Neural cell (in vitro differentiated cells): ENCODE measurements at regions not wholly inside any gene's neighbourhood (a gene's known extent, or its start where the extent isn't known, plus 50 kb on each side); places are given as distances from the start of the nearest gene placed in this dataset.

Source experiments
- H2AFZ ChIP-seq: fragments of 200-600, 300-800 bp; sonication (generic), shearing (Covaris generic); 2 replicates; pipeline ENCODE4 v1.6.0; 2014; ENCODE audit warnings: low read depth, mild to moderate bottlenecking, antibody characterized with exemption, low read length, moderate library complexity
- H3F3A ChIP-seq: fragments of 200-600 bp; shearing (Covaris generic); 2 replicates; pipeline ENCODE4 v1.6.1; 2016; ENCODE audit warnings: mild to moderate bottlenecking, moderate library complexity, mixed read lengths, antibody characterized with exemption, low read length; ENCODE audit not compliant: insufficient read depth, poor library complexity, severe bottlenecking
- H3K27ac ChIP-seq: fragments of 200-600, 300-800 bp; sonication (generic), shearing (Covaris generic); 2 replicates; pipeline ENCODE4 v1.5.1; 2014; ENCODE audit warnings: mild to moderate bottlenecking, low read length, moderate library complexity
- H3K27me3 ChIP-seq: fragments of 300-800, 200-600 bp; sonication (generic), shearing (Covaris generic); 2 replicates; pipeline ENCODE4 v1.6.0; 2014; ENCODE audit warnings: mild to moderate bottlenecking, low read depth, low read length, moderate library complexity; ENCODE audit not compliant: insufficient read depth
- H3K36me3 ChIP-seq: fragments of 300-800, 200-600 bp; sonication (generic), shearing (Covaris generic); 2 replicates; pipeline ENCODE4 v1.5.1; 2014; ENCODE audit warnings: mild to moderate bottlenecking, antibody characterized with exemption, low read length, moderate library complexity; ENCODE audit not compliant: insufficient read depth
- H3K4me2 ChIP-seq: fragments of 300-800, 200-600 bp; sonication (generic), shearing (Covaris generic); 2 replicates; pipeline ENCODE4 v1.6.0; 2014; ENCODE audit warnings: mild to moderate bottlenecking, low read length
- H3K4me3 ChIP-seq: fragments of 300-800, 200-600 bp; sonication (generic), shearing (Covaris generic); 2 replicates; pipeline ENCODE4 v1.5.1; 2014; ENCODE audit warnings: mild to moderate bottlenecking, low read length, moderate library complexity
- H3K79me2 ChIP-seq: fragments of 200-600 bp; shearing (Covaris generic); replicated peaks from 2 replicates; pipeline ENCODE4 v1.6.0; 2014; ENCODE audit warnings: mild to moderate bottlenecking, low read length, moderate library complexity; ENCODE audit not compliant: insufficient read depth
- H3K9ac ChIP-seq: fragments of 300-800, 200-600 bp; sonication (generic), shearing (Covaris generic); 2 replicates; pipeline ENCODE4 v1.6.1; 2016; ENCODE audit warnings: mild to moderate bottlenecking, low read length, mixed read lengths
- H3K9me2 ChIP-seq: fragments of 200-600 bp; shearing (Covaris generic); 2 replicates; pipeline ENCODE4 v1.6.1; 2016; ENCODE audit warnings: mild to moderate bottlenecking, low read length, mixed read lengths; ENCODE audit not compliant: insufficient read depth
- H3K9me3 ChIP-seq: fragments of 200-600, 300-800 bp; sonication (generic), shearing (Covaris generic); 2 replicates; pipeline ENCODE4 v1.6.1; 2016; ENCODE audit warnings: mild to moderate bottlenecking, mixed run types, low read length, moderate library complexity, mixed read lengths
- H4K20me1 ChIP-seq: fragments of 200-600 bp; shearing (Covaris generic); 2 replicates; pipeline ENCODE4 v1.6.1; 2016; ENCODE audit warnings: mild to moderate bottlenecking, mixed run types; ENCODE audit not compliant: insufficient read depth
- EP300 ChIP-seq: fragments of 450-650 bp; conservative IDR thresholded peaks from 2 replicates; pipeline ENCODE4 v1.6.1; 2014; ENCODE audit warnings: antibody characterized with exemption, mild to moderate bottlenecking, moderate library complexity; ENCODE audit not compliant: poor library complexity, severe bottlenecking
- EZH2 ChIP-seq: fragments of 200-600, 300-800 bp; shearing (Covaris generic), sonication (generic); IDR thresholded peaks from 2 replicates; pipeline ENCODE4 v1.6.1; 2014; ENCODE audit warnings: antibody characterized with exemption, low read length, borderline replicate concordance, mild to moderate bottlenecking; ENCODE audit not compliant: insufficient read depth, poor library complexity, severe bottlenecking
- MXI1 ChIP-seq: fragments of 450-650 bp; conservative IDR thresholded peaks from 2 replicates; pipeline ENCODE4 v1.6.1; 2014; ENCODE audit warnings: antibody characterized with exemption, mild to moderate bottlenecking; ENCODE audit not compliant: poor library complexity, severe bottlenecking
- POLR2AphosphoS5 ChIP-seq: IDR thresholded peaks from 2 replicates; pipeline ENCODE4 v1.6.1; 2012
- RAD21 ChIP-seq: fragments of 450-650 bp; conservative IDR thresholded peaks from 2 replicates; pipeline ENCODE4 v1.6.1; 2014; ENCODE audit warnings: antibody characterized with exemption, mild to moderate bottlenecking, moderate library complexity
- SMC3 ChIP-seq: fragments of 450-650 bp; conservative IDR thresholded peaks from 2 replicates; pipeline ENCODE4 v1.6.1; 2014; ENCODE audit warnings: antibody characterized with exemption, mild to moderate bottlenecking, moderate library complexity; ENCODE audit not compliant: poor library complexity
- TAF1 ChIP-seq: IDR thresholded peaks from 2 replicates; pipeline ENCODE4 v1.6.1; 2012; ENCODE audit warnings: low read depth
- TF ChIP-seq, protein P1 (sequence below): IDR thresholded peaks from 2 replicates; pipeline ENCODE4 v1.6.1; 2012; ENCODE audit warnings: borderline replicate concordance
- TF ChIP-seq, protein P2 (sequence below): fragments of 450-650 bp; IDR thresholded peaks from 2 replicates; pipeline ENCODE4 v1.5.1; 2014; ENCODE audit warnings: antibody characterized with exemption, mild to moderate bottlenecking, moderate library complexity; ENCODE audit not compliant: poor library complexity, severe bottlenecking

DNA sequence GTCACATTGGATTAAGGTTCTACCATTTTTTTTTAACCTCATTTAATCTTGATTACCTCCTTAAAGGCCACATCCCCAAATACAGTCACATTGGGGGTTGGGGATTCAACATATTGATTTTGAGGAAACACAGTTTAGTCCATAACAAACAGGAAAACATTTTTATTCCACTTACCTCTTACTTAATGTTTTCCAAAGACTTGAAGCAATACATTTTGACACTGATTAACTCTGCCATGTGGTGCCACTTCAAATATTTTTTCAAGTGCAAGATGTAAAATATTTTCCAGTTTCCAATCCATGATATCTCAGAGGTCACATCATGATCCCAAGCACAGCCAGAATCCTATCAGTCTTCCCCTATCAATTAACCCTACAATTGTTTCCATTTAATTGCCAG, 548.0 kb downstream of the CSNK1G3 start:
- Histone ChIP-seq H3K9ac (no peak overlapping the region), H3K9me2 (no peaks in the 10 kb centered on the region), H3K27me3 (no peaks in the 10 kb centered on the region), H3K4me3 (no peak overlapping the region), H3K79me2 (no peaks in the 10 kb centered on the region), H3F3A (no peaks in the 10 kb centered on the region), H3K9me3 (no peaks in the 10 kb centered on the region), H4K20me1 (no peaks in the 10 kb centered on the region), H3K27ac (no peak overlapping the region), H2AFZ (no peak overlapping the region), H3K4me2 (no peak overlapping the region), H3K36me3 (no peaks in the 10 kb centered on the region)
- TF ChIP-seq MXI1 (no peak), TAF1 (no peak), EZH2 (no peak), SMC3 (no peak), RAD21 (no peak), EP300 (no peak), POLR2AphosphoS5 (no peak)
- TF ChIP-seq, protein P1, sequence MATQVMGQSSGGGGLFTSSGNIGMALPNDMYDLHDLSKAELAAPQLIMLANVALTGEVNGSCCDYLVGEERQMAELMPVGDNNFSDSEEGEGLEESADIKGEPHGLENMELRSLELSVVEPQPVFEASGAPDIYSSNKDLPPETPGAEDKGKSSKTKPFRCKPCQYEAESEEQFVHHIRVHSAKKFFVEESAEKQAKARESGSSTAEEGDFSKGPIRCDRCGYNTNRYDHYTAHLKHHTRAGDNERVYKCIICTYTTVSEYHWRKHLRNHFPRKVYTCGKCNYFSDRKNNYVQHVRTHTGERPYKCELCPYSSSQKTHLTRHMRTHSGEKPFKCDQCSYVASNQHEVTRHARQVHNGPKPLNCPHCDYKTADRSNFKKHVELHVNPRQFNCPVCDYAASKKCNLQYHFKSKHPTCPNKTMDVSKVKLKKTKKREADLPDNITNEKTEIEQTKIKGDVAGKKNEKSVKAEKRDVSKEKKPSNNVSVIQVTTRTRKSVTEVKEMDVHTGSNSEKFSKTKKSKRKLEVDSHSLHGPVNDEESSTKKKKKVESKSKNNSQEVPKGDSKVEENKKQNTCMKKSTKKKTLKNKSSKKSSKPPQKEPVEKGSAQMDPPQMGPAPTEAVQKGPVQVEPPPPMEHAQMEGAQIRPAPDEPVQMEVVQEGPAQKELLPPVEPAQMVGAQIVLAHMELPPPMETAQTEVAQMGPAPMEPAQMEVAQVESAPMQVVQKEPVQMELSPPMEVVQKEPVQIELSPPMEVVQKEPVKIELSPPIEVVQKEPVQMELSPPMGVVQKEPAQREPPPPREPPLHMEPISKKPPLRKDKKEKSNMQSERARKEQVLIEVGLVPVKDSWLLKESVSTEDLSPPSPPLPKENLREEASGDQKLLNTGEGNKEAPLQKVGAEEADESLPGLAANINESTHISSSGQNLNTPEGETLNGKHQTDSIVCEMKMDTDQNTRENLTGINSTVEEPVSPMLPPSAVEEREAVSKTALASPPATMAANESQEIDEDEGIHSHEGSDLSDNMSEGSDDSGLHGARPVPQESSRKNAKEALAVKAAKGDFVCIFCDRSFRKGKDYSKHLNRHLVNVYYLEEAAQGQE, result no peak
- TF ChIP-seq, protein P2, sequence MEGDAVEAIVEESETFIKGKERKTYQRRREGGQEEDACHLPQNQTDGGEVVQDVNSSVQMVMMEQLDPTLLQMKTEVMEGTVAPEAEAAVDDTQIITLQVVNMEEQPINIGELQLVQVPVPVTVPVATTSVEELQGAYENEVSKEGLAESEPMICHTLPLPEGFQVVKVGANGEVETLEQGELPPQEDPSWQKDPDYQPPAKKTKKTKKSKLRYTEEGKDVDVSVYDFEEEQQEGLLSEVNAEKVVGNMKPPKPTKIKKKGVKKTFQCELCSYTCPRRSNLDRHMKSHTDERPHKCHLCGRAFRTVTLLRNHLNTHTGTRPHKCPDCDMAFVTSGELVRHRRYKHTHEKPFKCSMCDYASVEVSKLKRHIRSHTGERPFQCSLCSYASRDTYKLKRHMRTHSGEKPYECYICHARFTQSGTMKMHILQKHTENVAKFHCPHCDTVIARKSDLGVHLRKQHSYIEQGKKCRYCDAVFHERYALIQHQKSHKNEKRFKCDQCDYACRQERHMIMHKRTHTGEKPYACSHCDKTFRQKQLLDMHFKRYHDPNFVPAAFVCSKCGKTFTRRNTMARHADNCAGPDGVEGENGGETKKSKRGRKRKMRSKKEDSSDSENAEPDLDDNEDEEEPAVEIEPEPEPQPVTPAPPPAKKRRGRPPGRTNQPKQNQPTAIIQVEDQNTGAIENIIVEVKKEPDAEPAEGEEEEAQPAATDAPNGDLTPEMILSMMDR, result no peak

DNA sequence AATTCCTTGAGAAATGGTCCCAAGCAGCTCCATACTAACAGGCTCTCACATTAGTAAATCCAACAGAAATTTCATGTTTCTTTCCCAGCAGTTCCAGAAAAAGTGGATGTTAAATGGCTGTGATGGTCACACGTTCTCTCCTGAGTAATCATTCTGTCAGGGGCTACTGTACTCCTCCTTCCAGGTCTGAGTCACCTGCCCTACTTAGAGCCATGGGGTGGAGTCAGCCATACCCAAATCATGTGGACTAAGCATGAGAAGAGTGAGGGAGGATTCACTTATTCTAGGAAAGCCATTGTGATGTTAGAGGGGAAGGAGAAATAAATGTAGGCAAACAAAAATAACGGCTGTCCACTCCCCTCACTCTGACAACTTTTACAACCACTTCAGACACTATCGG, 547.2 kb downstream of the CSNK1G3 start:
- no peaks in the 10 kb centered on the region for H4K20me1 ChIP-seq
- H3K9me3 ChIP-seq, result no peaks in the 10 kb centered on the region
- H3K27ac ChIP-seq, result no peak overlapping the region
- no peaks in the 10 kb centered on the region for H3K79me2 ChIP-seq
- H3F3A ChIP-seq, result no peaks in the 10 kb centered on the region
- no peak overlapping the region for H3K4me3 ChIP-seq
- TF ChIP-seq MXI1 (no peak), TAF1 (no peak), SMC3 (no peak), POLR2AphosphoS5 (no peak), EZH2 (no peak), RAD21 (no peak), EP300 (no peak)
- TF ChIP-seq, protein P1, result no peak
- TF ChIP-seq, protein P2, result no peak
- no peak overlapping the region for H2AFZ ChIP-seq
- no peaks in the 10 kb centered on the region for H3K9me2 ChIP-seq
- H3K27me3 ChIP-seq, result no peaks in the 10 kb centered on the region
- no peak overlapping the region for H3K4me2 ChIP-seq
- H3K9ac ChIP-seq, result no peak overlapping the region
- H3K36me3 ChIP-seq, result no peaks in the 10 kb centered on the region
